Fibroblast of peridontal ligament (primary cell): ENCODE measurements at regions not wholly inside any gene's neighbourhood (a gene's known extent, or its start where the extent isn't known, plus 50 kb on each side); places are given as distances from the start of the nearest gene placed in this dataset.

Experiments used
- DNase-seq: peaks from one replicate; pipeline ENCODE4 v3.0.0-alpha.2; 2010; ENCODE audit errors: extremely low read depth

GRCh38 chr2:238723740-238724320 lies 124.1 kb upstream of the TWIST2 start:
- DNase-seq = peak; percentile 22

GRCh38 chr2:238724728-238725127 lies 123.2 kb upstream of the TWIST2 start:
- no peak for DNase-seq

GRCh38 chr2:238725298-238725697 lies 122.6 kb upstream of the TWIST2 start:
- DNase-seq = no peak

- DNase-seq = no peak
Observed at GRCh38 chr2:238726670-238727584, 121.0 kb upstream of the TWIST2 start.

- DNase-seq = peak; percentile 66
Observed at GRCh38 chr2:238727585-238728329, 120.1 kb upstream of the TWIST2 start.

GRCh38 chr2:238728330-238729260 lies 119.3 kb upstream of the TWIST2 start:
- DNase-seq = peak; percentile 98

GRCh38 chr2:238729261-238729935 lies 118.5 kb upstream of the TWIST2 start:
- DNase-seq = no peak

GRCh38 chr2:238730001-238730669 lies 117.8 kb upstream of the TWIST2 start:
- DNase-seq = no peak

- DNase-seq = no peak
Observed at GRCh38 chr2:238730881-238731280, 117.0 kb upstream of the TWIST2 start.

GRCh38 chr2:238731961-238732360 lies 115.9 kb upstream of the TWIST2 start:
- peak; percentile 79 for DNase-seq

GRCh38 chr2:238738917-238739316 lies 109.0 kb upstream of the TWIST2 start:
- no peak for DNase-seq

- no peak for DNase-seq
Observed at GRCh38 chr2:238739668-238740067, 108.2 kb upstream of the TWIST2 start.

- DNase-seq = no peak
Observed at GRCh38 chr2:238741277-238741676, 106.6 kb upstream of the TWIST2 start.

- DNase-seq = no peak
Observed at GRCh38 chr2:238742066-238742465, 105.8 kb upstream of the TWIST2 start.

- DNase-seq = no peak
Observed at GRCh38 chr2:238742664-238743063, 105.2 kb upstream of the TWIST2 start.

- DNase-seq = no peak
Observed at GRCh38 chr2:238743243-238744065, 104.4 kb upstream of the TWIST2 start.

GRCh38 chr2:238744951-238745350 lies 102.9 kb upstream of the TWIST2 start:
- no peak for DNase-seq

GRCh38 chr2:238745997-238746396 lies 101.9 kb upstream of the TWIST2 start:
- DNase-seq = no peak

- DNase-seq = no peak
Observed at GRCh38 chr2:238747114-238747513, 100.8 kb upstream of the TWIST2 start.
